DND-41 (cell line): ENCODE measurements at regions not wholly inside any gene's neighbourhood (a gene's known extent, or its start where the extent isn't known, plus 50 kb on each side); places are given as distances from the start of the nearest gene placed in this dataset.

Experiments used
- ATAC-seq: fragments of 200-7000 bp; cut with Tn5 transposase; 3 replicates; pipeline ENCODE4 v1.9.1; 2021; ENCODE audit warnings: low read depth; ENCODE audit not compliant: insufficient read depth
- DNase-seq: peaks from one replicate; pipeline ENCODE4 v3.0.0-alpha.2; 2020
- H2AFZ ChIP-seq: 2 replicates; pipeline ENCODE4 v1.6.0; 2012; ENCODE audit warnings: low read depth, low read length
- H3K27ac ChIP-seq: 2 replicates; pipeline ENCODE4 v1.5.1; 2012; ENCODE audit warnings: low read length, inconsistent platforms
- H3K27me3 ChIP-seq: fragments of 200-600 bp; sonication (generic); 2 replicates; pipeline ENCODE4 v1.6.0; 2012; ENCODE audit warnings: low read length, mild to moderate bottlenecking, inconsistent platforms; ENCODE audit not compliant: insufficient read depth, poor library complexity
- H3K36me3 ChIP-seq: 2 replicates; pipeline ENCODE4 v1.5.1; 2012; ENCODE audit warnings: low read length, inconsistent platforms; ENCODE audit not compliant: insufficient read depth
- H3K4me1 ChIP-seq: 2 replicates; pipeline ENCODE4 v1.5.1; 2012; ENCODE audit warnings: mild to moderate bottlenecking, low read length; ENCODE audit not compliant: insufficient read depth
- H3K4me2 ChIP-seq: 2 replicates; pipeline ENCODE4 v1.6.0; 2012; ENCODE audit warnings: mild to moderate bottlenecking, moderate library complexity, low read length, inconsistent platforms; ENCODE audit not compliant: insufficient read depth
- H3K4me3 ChIP-seq, 2 experiments: fragments of 200-600 bp in 1 of 2; shearing (Covaris generic) in 1 of 2; 2 replicates each; pipeline ENCODE4 v1.5.1; 2012 to 2016; ENCODE audit warnings: inconsistent platforms in 2 of 2, low read length in 2 of 2, mild to moderate bottlenecking in 2 of 2, low read depth in 1 of 2, moderate library complexity in 1 of 2
- H3K79me2 ChIP-seq: 2 replicates; pipeline ENCODE4 v1.6.0; 2012; ENCODE audit warnings: low read length, inconsistent platforms; ENCODE audit not compliant: insufficient read depth
- H3K9ac ChIP-seq: 2 replicates; pipeline ENCODE4 v1.6.0; 2012; ENCODE audit warnings: low read depth, mild to moderate bottlenecking, inconsistent platforms, low read length, moderate library complexity
- H3K9me3 ChIP-seq: 2 replicates; pipeline ENCODE4 v1.5.1; 2012; ENCODE audit warnings: low read length, moderate library complexity, mild to moderate bottlenecking, inconsistent platforms; ENCODE audit not compliant: insufficient read depth, severe bottlenecking
- H4K20me1 ChIP-seq: 2 replicates; pipeline ENCODE4 v1.6.0; 2012; ENCODE audit warnings: low read length; ENCODE audit not compliant: insufficient read depth
- EZH2 ChIP-seq: IDR thresholded peaks from 3 replicates; pipeline ENCODE4 v1.6.1; 2012; ENCODE audit warnings: borderline replicate concordance, low read depth, mild to moderate bottlenecking, moderate library complexity, low read length, inconsistent platforms; ENCODE audit not compliant: severe bottlenecking
- TF ChIP-seq, protein P1 (sequence below): IDR thresholded peaks from 2 replicates; pipeline ENCODE4 v1.5.1; 2012; ENCODE audit warnings: borderline replicate concordance, low read length, moderate library complexity, mild to moderate bottlenecking; ENCODE audit not compliant: poor library complexity, severe bottlenecking; ENCODE audit errors: extremely low read depth

DNA sequence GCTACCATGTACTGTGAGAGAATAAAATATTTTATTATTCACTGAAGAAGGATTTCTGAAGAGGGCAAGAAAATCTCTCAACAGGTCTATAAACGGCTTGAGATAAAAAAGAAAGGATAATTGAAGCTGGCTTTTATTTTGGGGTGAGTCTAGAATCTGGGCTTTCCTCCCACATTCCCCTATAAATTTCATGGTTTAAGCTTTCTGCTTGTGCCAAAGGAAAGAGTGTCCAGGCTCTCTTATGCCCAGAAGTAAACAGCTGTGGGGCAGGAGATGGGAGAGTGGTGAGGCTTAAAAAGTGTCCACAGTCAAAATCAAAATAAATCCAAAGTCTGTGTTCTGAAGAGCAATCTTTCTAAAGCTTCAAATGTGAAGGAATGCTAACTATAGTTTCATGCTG is 942.2 kb upstream of the MIR17HG start:
- no peak overlapping the region for H3K4me3 ChIP-seq

DNA sequence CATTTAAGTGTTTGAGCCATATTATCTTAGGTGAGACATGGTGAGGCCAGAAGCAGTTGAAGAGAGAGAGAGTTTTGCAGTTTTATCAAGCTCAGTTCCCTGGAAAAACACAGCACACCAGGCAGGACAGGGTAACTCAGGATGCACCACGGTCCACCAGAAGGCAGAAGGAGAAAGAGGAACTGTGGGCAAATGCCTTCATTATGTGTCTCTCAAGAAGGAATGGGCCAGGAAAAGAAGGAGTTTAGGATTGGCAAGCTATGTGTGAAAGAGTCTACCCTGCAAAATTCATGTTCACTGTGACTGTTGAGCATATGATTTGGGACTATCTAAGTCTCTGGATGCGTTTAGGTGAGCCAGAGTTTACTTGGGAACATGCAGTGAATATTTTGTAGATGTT is 934.5 kb upstream of the MIR17HG start:
- Histone ChIP-seq H3K4me3 (no peak overlapping the region), H3K4me2 (no peak overlapping the region), H3K27ac (no peak overlapping the region), H3K27me3 (no peaks in the 10 kb centered on the region), H3K79me2 (no peaks in the 10 kb centered on the region), H3K36me3 (no peaks in the 10 kb centered on the region), H2AFZ (no peak overlapping the region), H4K20me1 (no peaks in the 10 kb centered on the region), H3K9me3 (no peaks in the 10 kb centered on the region), H3K9ac (no peak overlapping the region), H3K4me1 (no peaks in the 10 kb centered on the region)
- ATAC-seq (no peak), DNase-seq (no peak)
- TF ChIP-seq, protein P1, sequence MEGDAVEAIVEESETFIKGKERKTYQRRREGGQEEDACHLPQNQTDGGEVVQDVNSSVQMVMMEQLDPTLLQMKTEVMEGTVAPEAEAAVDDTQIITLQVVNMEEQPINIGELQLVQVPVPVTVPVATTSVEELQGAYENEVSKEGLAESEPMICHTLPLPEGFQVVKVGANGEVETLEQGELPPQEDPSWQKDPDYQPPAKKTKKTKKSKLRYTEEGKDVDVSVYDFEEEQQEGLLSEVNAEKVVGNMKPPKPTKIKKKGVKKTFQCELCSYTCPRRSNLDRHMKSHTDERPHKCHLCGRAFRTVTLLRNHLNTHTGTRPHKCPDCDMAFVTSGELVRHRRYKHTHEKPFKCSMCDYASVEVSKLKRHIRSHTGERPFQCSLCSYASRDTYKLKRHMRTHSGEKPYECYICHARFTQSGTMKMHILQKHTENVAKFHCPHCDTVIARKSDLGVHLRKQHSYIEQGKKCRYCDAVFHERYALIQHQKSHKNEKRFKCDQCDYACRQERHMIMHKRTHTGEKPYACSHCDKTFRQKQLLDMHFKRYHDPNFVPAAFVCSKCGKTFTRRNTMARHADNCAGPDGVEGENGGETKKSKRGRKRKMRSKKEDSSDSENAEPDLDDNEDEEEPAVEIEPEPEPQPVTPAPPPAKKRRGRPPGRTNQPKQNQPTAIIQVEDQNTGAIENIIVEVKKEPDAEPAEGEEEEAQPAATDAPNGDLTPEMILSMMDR, result no peak
- TF ChIP-seq EZH2, result no peak

More for the DNA sequence above, 942.2 kb upstream of the MIR17HG start:
- no peak overlapping the region for H2AFZ ChIP-seq
- peaks cover 4% of the 10 kb centered on the region for H3K9me3 ChIP-seq
- DNase-seq, result no peak
- no peak for TF ChIP-seq EZH2
- TF ChIP-seq, protein P1, result no peak
- no peak overlapping the region for H3K9ac ChIP-seq
- H3K27ac ChIP-seq, result no peak overlapping the region
- no peak for ATAC-seq
- H3K27me3 ChIP-seq, result no peaks in the 10 kb centered on the region
- no peak overlapping the region for H3K4me2 ChIP-seq
- H4K20me1 ChIP-seq, result no peaks in the 10 kb centered on the region
- no peaks in the 10 kb centered on the region for H3K4me1 ChIP-seq
- H3K36me3 ChIP-seq, result no peaks in the 10 kb centered on the region
- no peaks in the 10 kb centered on the region for H3K79me2 ChIP-seq

DNA sequence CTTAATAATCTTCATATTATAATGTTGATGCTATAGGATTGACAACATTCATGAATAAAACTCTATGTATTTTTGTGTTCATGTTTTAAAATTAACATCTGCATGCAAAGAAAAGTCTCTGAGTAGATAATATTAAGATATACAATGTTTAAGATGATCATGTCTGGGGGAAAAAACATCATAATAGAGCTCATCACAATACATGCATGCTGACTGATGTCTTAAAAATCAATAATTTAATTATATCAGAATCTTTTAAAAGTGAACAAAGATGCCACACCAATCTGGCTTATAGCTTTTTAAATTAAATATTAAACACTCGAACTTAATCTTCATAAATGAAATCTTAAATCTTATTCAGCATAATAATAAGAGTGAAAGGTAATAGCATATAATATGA is 933.9 kb upstream of the MIR17HG start:
- Histone ChIP-seq H3K36me3 (no peaks in the 10 kb centered on the region), H3K4me1 (no peaks in the 10 kb centered on the region), H2AFZ (no peak overlapping the region), H3K27me3 (no peaks in the 10 kb centered on the region), H4K20me1 (no peaks in the 10 kb centered on the region), H3K4me3 (no peak overlapping the region), H3K9ac (no peak overlapping the region), H3K9me3 (no peaks in the 10 kb centered on the region), H3K4me2 (no peak overlapping the region), H3K27ac (no peak overlapping the region), H3K79me2 (no peaks in the 10 kb centered on the region)
- ATAC-seq (no peak), DNase-seq (no peak)
- TF ChIP-seq, protein P1, result no peak
- TF ChIP-seq EZH2, result no peak
